WI38 (cell line): ENCODE measurements at regions not wholly inside any gene's neighbourhood (a gene's known extent, or its start where the extent isn't known, plus 50 kb on each side); places are given as distances from the start of the nearest gene placed in this dataset.

ENCODE experiments used
- H3K4me3 ChIP-seq: 2 replicates; pipeline ENCODE4 v1.5.1; 2011; ENCODE audit warnings: low read depth, mild to moderate bottlenecking, control low read depth, low read length
- TF ChIP-seq, protein P1 (sequence below): IDR thresholded peaks from 2 replicates; pipeline ENCODE4 v1.5.1; 2012; ENCODE audit warnings: low read depth, mild to moderate bottlenecking, control low read depth, low read length

- TF ChIP-seq, protein P1, sequence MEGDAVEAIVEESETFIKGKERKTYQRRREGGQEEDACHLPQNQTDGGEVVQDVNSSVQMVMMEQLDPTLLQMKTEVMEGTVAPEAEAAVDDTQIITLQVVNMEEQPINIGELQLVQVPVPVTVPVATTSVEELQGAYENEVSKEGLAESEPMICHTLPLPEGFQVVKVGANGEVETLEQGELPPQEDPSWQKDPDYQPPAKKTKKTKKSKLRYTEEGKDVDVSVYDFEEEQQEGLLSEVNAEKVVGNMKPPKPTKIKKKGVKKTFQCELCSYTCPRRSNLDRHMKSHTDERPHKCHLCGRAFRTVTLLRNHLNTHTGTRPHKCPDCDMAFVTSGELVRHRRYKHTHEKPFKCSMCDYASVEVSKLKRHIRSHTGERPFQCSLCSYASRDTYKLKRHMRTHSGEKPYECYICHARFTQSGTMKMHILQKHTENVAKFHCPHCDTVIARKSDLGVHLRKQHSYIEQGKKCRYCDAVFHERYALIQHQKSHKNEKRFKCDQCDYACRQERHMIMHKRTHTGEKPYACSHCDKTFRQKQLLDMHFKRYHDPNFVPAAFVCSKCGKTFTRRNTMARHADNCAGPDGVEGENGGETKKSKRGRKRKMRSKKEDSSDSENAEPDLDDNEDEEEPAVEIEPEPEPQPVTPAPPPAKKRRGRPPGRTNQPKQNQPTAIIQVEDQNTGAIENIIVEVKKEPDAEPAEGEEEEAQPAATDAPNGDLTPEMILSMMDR: no peak
- H3K4me3 ChIP-seq: no peak overlapping the region
Observed at GRCh38 chr18:25815659-25816058, 274.8 kb downstream of the SS18 start.

DNA sequence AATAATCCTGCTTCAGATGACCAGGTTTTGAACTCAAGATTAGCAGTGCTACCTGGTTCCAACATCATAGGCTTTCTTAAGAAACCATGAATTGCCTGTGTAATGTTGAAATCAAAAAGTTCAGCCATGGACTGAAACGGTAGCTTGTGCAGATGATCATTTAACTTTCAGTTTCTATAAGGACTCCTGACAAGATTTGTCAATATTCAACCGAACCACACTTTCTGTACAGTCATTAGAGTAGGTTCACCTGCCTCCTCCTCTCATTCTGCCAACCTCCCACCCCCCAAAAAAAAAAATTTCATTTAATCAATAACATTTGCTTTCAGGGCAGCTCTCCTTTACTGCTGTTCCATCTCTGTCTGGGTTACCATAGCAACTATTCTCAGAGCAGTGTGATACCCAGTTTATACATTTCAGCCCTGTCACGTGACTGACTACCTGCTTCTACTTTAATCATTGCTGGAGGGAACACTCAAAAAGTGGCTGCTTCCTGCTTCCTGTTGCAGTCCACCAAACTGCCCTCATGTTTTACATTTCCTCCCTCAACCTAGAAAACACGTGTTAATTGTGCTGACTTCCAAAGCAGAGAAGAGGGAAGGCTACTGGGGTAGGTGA, 275.5 kb downstream of the SS18 start:
- TF ChIP-seq, protein P1: no peak
- no peak overlapping the region for H3K4me3 ChIP-seq

GRCh38 chr18:25813110-25813509, 277.3 kb downstream of the SS18 start:
- no peak overlapping the region for H3K4me3 ChIP-seq
- TF ChIP-seq, protein P1: no peak

DNA sequence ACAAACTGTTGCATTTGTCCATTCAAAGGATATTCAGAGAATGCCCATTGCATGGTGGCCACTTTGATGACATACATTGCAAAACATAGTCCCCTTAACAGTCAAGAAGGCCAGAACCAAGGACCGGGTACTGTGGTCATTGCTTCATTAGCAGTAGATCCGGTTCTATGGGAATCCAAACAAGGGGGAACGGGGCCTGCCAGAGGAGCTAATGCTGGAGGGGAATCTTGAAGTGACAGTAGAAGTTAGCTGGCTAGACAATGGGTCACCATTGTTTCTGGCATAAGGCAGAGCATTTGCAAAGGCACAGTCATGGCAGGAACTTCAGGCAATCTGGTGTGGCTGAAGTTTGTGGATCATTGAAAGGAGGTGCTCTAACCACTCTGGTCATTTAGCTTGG, 279.7 kb downstream of the SS18 start:
- TF ChIP-seq, protein P1: no peak
- H3K4me3 ChIP-seq: no peak overlapping the region

GRCh38 chr18:25805939-25806338, 284.5 kb downstream of the SS18 start:
- TF ChIP-seq, protein P1: no peak
- H3K4me3 ChIP-seq: no peak overlapping the region

GRCh38 chr18:25805323-25805722, 285.1 kb downstream of the SS18 start:
- H3K4me3 ChIP-seq: no peak overlapping the region
- TF ChIP-seq, protein P1: no peak

DNA sequence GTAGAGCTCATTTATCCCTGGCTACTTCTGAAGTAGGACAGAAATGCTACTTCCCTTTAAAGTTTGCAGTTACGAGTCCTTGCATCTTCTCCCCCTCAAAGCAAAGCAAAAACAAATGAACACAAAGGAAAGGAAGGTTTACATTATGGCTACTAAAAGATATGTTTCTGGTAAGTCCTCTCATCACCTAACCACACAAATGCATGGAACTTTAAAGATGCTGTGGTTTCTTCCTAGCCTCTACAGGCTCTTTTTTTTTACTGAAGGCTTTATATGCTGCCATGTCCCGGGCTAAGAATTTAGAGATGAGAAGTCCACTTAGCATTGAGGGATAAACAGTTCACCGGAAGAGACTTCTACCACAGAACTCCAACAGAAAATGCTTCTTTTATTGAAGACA, 291.2 kb downstream of the SS18 start:
- no peak overlapping the region for H3K4me3 ChIP-seq
- TF ChIP-seq, protein P1: no peak
